ENCODE measurements at regions not wholly inside any gene's neighbourhood (a gene's known extent, or its start where the extent isn't known, plus 50 kb on each side); places are given as distances from the start of the nearest gene placed in this dataset.

DNA sequence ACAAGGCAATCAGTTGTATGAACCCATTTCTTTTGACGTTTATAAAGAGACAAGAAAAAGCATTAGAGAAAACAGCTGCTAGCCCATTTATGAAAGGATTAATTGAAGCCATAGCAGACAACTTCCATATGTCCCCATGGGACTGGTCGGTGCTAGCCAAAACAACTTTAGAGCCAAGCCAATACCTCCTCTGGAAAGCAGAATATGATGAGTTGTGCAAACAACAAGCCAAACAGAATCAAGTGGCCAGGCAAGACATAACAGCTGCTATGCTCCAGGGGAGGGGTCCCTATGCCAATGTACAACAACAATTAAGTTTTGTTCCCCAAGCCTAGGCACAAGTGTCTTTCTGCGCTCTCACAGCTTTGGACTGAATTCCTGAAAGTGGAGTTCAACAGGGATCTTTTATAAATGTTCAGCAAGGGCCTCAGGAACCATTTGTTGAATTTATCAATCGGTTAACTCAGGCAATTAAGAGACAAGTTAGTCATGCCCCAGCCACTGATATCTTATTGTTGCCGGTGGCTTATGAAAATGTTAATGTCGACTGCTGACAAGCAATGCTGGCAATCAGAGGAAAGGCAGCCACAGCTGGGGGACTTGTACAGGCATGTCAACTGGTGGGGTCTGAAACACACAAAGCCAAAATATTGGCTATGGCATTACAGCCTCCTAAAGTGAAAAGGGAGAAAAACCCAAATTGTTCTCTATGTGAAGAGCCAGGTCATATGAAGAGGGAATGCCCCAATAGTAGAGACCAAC lies 1593.1 kb upstream of the TENM4 start:
- no peak for DNase-seq
- no peaks in the 10 kb centered on the region for H3K79me1 ChIP-seq (ENCODE audit: low read depth in 1 of 2, low read length in 2 of 2)
- in situ Hi-C loops (cut with MboI; ENCODE audit: low sequenced_read_pairs) = no loop called here
- H3K23ac ChIP-seq (ENCODE audit: low read depth, low read length) = no peak overlapping the region
- H2AFZ ChIP-seq (replicated peaks; ENCODE audit: low read length, poor library complexity) = no peak overlapping the region
- intact Hi-C loops (cut with micrococcal nuclease) = no loop called here
- ATAC-seq (ENCODE audit: low read depth) = no peak
- H3K4ac ChIP-seq (ENCODE audit: low read depth, low read length) = no peak overlapping the region
- no peak overlapping the region for H3K4me2 ChIP-seq (ENCODE audit: low read depth, low read length)
- no peaks in the 10 kb centered on the region for H4K20me1 ChIP-seq (ENCODE audit: insufficient read depth, low read length)
- H4K91ac ChIP-seq (ENCODE audit: insufficient read depth, low read depth, low read length) = no peak overlapping the region
- WGBS, 2 experiments (ENCODE audit: extremely low coverage in 2 of 2, insufficient read length in 1 of 2) = 20% methylated on average over 2 of the region's 6 CpGs; no CpG with 5 or more reads in 1 of the 2 experiments
- H3K27me3 ChIP-seq (ENCODE audit: control insufficient read depth, insufficient read depth, low read length) = no peaks in the 10 kb centered on the region
- no peak for TF ChIP-seq MAFK (IDR thresholded peaks at IDR 0.05; ENCODE audit: low read depth, low read length)
- TF ChIP-seq RCOR1 (IDR thresholded peaks at IDR 0.05; ENCODE audit: insufficient replicate concordance, low read length) = no peak
- TF ChIP-seq CHD1 (IDR thresholded peaks at IDR 0.05; ENCODE audit: low read depth, low read length) = no peak
- no peak for TF ChIP-seq MAZ (IDR thresholded peaks at IDR 0.05; ENCODE audit: borderline replicate concordance, low read depth, low read length)
- TF ChIP-seq MXI1 (IDR thresholded peaks at IDR 0.05; ENCODE audit: borderline replicate concordance, low read depth, low read length) = no peak
- TF ChIP-seq BHLHE40 (IDR thresholded peaks at IDR 0.05; ENCODE audit: low read depth, low read length) = no peak
- no peak for TF ChIP-seq RAD21 (IDR thresholded peaks at IDR 0.05; ENCODE audit: low read length)
- no peak for TF ChIP-seq CTCF (conservative IDR thresholded peaks at IDR 0.05; ENCODE audit: low read depth, low read length)
- TF ChIP-seq NFE2L2 (IDR thresholded peaks at IDR 0.05; ENCODE audit: low read depth, low read length) = no peak
- no peak for TF ChIP-seq POLR2A (IDR thresholded peaks at IDR 0.05; ENCODE audit: low read depth, low read length)
- no peak for TF ChIP-seq SMC3 (IDR thresholded peaks at IDR 0.05; ENCODE audit: low read depth, low read length)
- no peak for TF ChIP-seq FOS (IDR thresholded peaks at IDR 0.05; ENCODE audit: low read depth, low read length)
- no peak for TF ChIP-seq ELK1 (IDR thresholded peaks at IDR 0.05; ENCODE audit: borderline replicate concordance, low read depth, low read length)
- no peak for TF ChIP-seq CEBPB (IDR thresholded peaks at IDR 0.05; ENCODE audit: low read depth, low read length)
- no peak for TF ChIP-seq USF2 (IDR thresholded peaks at IDR 0.05; ENCODE audit: low read depth, low read length)
- TF ChIP-seq RFX5 (IDR thresholded peaks at IDR 0.05; ENCODE audit: low read depth, low read length) = no peak
- H2BK20ac ChIP-seq (ENCODE audit: low read depth, low read length) = no peak overlapping the region
- H3K4me1 ChIP-seq (ENCODE audit: control insufficient read depth, insufficient read depth, low read length) = no peaks in the 10 kb centered on the region
- H3K9ac ChIP-seq (ENCODE audit: low read depth, low read length) = no peak overlapping the region
- no peak overlapping the region for H2AK5ac ChIP-seq (ENCODE audit: low read depth, low read length)
- no peak overlapping the region for H3K27ac ChIP-seq (ENCODE audit: insufficient read depth, low read length)
- no peak overlapping the region for H3K14ac ChIP-seq (replicated peaks; ENCODE audit: low read depth, low read length)
- H3K18ac ChIP-seq (ENCODE audit: low read depth, low read length) = no peak overlapping the region
- peaks cover 3% of the 10 kb centered on the region; the same call in 1 of the 2 replicates for H3K9me3 ChIP-seq (ENCODE audit: control insufficient read depth, insufficient read depth, low read length)
- ChIA-PET CTCF (no interaction called here), POLR2A (ENCODE audit: unreplicated experiment) (no interaction called here)
- H3K36me3 ChIP-seq (ENCODE audit: control insufficient read depth, insufficient read depth, low read length) = no peaks in the 10 kb centered on the region
- H2BK120ac ChIP-seq (ENCODE audit: low read depth, low read length) = no peak overlapping the region
- no peak overlapping the region for H2BK5ac ChIP-seq (ENCODE audit: low read depth, low read length, poor library complexity, severe bottlenecking)
- no peak overlapping the region for H3K56ac ChIP-seq (ENCODE audit: extremely low read depth, insufficient read depth, low read length)
- no peak overlapping the region for H4K5ac ChIP-seq (ENCODE audit: low read depth, low read length)
- no peaks in the 10 kb centered on the region for H3K9me1 ChIP-seq (ENCODE audit: insufficient read depth, low read length)
- H2BK15ac ChIP-seq (ENCODE audit: low read depth, low read length) = no peak overlapping the region
- dilution Hi-C loops (cut with HindIII; ENCODE audit: low sequenced_read_pairs, unreplicated experiment) = no loop called here
- no peak overlapping the region for H3K4me3 ChIP-seq (ENCODE audit: insufficient read depth, low read depth, low read length)
- no TSS peak for BruUV-seq (replicated peaks)
- no peak overlapping the region for H4K8ac ChIP-seq (ENCODE audit: low read depth in 2 of 2, low read length in 2 of 2)
- H2AK9ac ChIP-seq (replicated peaks; ENCODE audit: low read depth, low read length, poor library complexity) = no peak overlapping the region
